Esophagus muscularis mucosa (tissue), 4 donors: ENCODE measurements at regions not wholly inside any gene's neighbourhood (a gene's known extent, or its start where the extent isn't known, plus 50 kb on each side); places are given as distances from the start of the nearest gene placed in this dataset.

Experiments used
- DNase-seq: peaks from one replicate; pipeline ENCODE4 v3.0.0-alpha.2; 2017; ENCODE audit errors: extremely low spot score
- H3K27ac ChIP-seq, 4 donors: fragments of 200-600 bp; sonication (generic); replicated peaks in 1 of 4; 1 replicate in 3 of 4; 2 replicates in 1 of 4; pipeline ENCODE4 v1.5.1; 2016 to 2019; ENCODE audit warnings: mild to moderate bottlenecking in 1 of 4
- H3K27me3 ChIP-seq, 4 donors: fragments of 200-600 bp; sonication (generic); one replicate each; pipeline versions ENCODE4 v1.5.1 to v1.6.0; 2016 to 2019
- H3K36me3 ChIP-seq, 4 donors: fragments of 200-600 bp; sonication (generic); one replicate each; pipeline ENCODE4 v1.5.1; 2016 to 2019
- H3K4me1 ChIP-seq, 4 donors: fragments of 200-600 bp; sonication (generic); one replicate each; pipeline ENCODE4 v1.5.1; 2016 to 2019
- H3K4me3 ChIP-seq, 4 donors: fragments of 200-600 bp; sonication (generic); 1 replicate in 2 of 4; 2 replicates in 2 of 4; pipeline ENCODE4 v1.5.1; 2016 to 2019; ENCODE audit warnings: mild to moderate bottlenecking in 4 of 4, moderate library complexity in 1 of 4
- H3K9me3 ChIP-seq, 4 donors: fragments of 200-600 bp; sonication (generic); 1 replicate in 3 of 4; 2 replicates in 1 of 4; pipeline ENCODE4 v1.5.1; 2016 to 2019
- EP300 ChIP-seq: sonication (generic); formaldehyde crosslinking; IDR thresholded peaks from one replicate; pipeline ENCODE4 v1.6.1; 2017; ENCODE audit warnings: antibody characterized with exemption
- POLR2A ChIP-seq: fragments of 450-650 bp; IDR thresholded peaks from one replicate; pipeline ENCODE4 v1.6.1; 2017; ENCODE audit warnings: antibody characterized with exemption, moderate library complexity, mild to moderate bottlenecking, low read depth
- POLR2AphosphoS5 ChIP-seq, 2 donors: sonication (generic); formaldehyde crosslinking; IDR thresholded peaks; one replicate each; pipeline ENCODE4 v1.6.1; 2017; ENCODE audit warnings: antibody characterized with exemption in 2 of 2
- WGBS: methylation state at CpG from one replicate; pipeline ENCODE4 v1.1.5; 2018; 5-methylcytosine and 5-hydroxymethylcytosine counted together
- intact Hi-C: fragments of 100-400 bp; cut with DNase I; formaldehyde crosslinking; loops from one replicate; pipeline ENCODE4 v1.15.1; 2023
- TF ChIP-seq, protein P1 (sequence below), 3 experiments: fragments of 200-600 bp in 2 of 3; fragments of 450-650 bp in 1 of 3; sonication (generic) in 2 of 3; IDR thresholded peaks; one replicate each; pipeline ENCODE4 v1.5.1; 2017 to 2019; ENCODE audit warnings: antibody characterized with exemption in 3 of 3, mild to moderate bottlenecking in 2 of 3, moderate library complexity in 1 of 3

DNA sequence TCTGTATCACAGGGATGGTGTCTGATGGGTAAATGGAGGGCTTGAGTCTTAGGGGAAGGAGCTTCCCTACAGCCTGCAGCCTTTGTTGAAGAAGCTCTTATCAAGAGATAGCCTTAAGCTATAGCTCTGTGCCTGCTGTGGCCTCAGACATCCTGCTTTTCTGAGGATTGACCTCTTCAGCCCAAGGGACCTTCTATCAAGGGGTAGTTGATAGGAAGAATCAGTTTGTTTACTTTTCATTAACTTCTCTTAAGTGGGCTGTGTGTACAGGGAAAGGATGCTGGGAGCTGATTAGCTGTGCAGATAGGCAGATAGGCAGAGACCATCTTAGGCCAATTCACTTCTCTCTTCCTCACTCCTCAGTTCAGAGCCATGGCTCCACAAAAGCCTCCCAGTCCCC is 151.8 kb upstream of the CADM1 start:
- H3K36me3 ChIP-seq: no peaks in the 10 kb centered on the region
- peaks cover 0 to 52% (median 18%) of the 10 kb centered on the region in 4 donors for H3K27me3 ChIP-seq

DNA sequence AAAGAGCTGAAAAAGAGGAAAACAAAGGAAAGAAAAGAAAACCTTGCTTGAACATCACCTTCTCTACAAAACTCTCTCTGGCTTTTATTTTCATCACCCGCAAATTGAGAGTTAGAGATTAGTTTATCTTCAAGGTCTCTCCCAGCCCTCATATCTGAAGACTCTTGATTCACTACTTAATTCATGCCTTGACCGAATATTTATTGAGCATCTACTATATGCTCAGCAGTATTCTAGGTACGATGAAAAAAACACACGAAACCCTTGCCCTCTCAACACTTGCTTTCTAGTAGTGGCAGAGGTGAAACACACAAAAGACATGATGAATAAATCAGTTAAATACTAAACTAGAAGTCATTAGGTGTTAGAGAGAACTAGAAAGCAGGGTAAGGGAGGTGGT is 150.6 kb upstream of the CADM1 start:
- Histone ChIP-seq H3K27ac (no peak overlapping the region), H3K27me3 (peaks cover 0 to 45% (median 11%) of the 10 kb centered on the region in 4 donors), H3K4me1 (peaks cover 9 to 11% (median 10%) of the 10 kb centered on the region in 4 donors), H3K9me3 (no peaks in the 10 kb centered on the region), H3K4me3 (no peak overlapping the region), H3K36me3 (no peaks in the 10 kb centered on the region)
- intact Hi-C loops: no loop called here
- WGBS: 94% methylated on average over 4 of the region's 4 CpGs
- DNase-seq: no peak
- no peak for TF ChIP-seq POLR2A
- TF ChIP-seq, protein P1, sequence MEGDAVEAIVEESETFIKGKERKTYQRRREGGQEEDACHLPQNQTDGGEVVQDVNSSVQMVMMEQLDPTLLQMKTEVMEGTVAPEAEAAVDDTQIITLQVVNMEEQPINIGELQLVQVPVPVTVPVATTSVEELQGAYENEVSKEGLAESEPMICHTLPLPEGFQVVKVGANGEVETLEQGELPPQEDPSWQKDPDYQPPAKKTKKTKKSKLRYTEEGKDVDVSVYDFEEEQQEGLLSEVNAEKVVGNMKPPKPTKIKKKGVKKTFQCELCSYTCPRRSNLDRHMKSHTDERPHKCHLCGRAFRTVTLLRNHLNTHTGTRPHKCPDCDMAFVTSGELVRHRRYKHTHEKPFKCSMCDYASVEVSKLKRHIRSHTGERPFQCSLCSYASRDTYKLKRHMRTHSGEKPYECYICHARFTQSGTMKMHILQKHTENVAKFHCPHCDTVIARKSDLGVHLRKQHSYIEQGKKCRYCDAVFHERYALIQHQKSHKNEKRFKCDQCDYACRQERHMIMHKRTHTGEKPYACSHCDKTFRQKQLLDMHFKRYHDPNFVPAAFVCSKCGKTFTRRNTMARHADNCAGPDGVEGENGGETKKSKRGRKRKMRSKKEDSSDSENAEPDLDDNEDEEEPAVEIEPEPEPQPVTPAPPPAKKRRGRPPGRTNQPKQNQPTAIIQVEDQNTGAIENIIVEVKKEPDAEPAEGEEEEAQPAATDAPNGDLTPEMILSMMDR (IDR thresholded peaks at IDR 0.05): no peak
- TF ChIP-seq POLR2AphosphoS5 (IDR thresholded peaks at IDR 0.05): no peak
- no peak for TF ChIP-seq EP300

More for the DNA sequence above, 151.8 kb upstream of the CADM1 start:
- no peak for DNase-seq
- Histone ChIP-seq H3K4me3 (no peak overlapping the region), H3K9me3 (no peaks in the 10 kb centered on the region), H3K4me1 (peaks cover 9 to 17% (median 15%) of the 10 kb centered on the region in 4 donors), H3K27ac (no peak overlapping the region)
- intact Hi-C loops: no loop called here
- TF ChIP-seq POLR2A (no peak), POLR2AphosphoS5 (IDR thresholded peaks at IDR 0.05) (no peak), EP300 (no peak)
- TF ChIP-seq, protein P1 (IDR thresholded peaks at IDR 0.05): no peak

DNA sequence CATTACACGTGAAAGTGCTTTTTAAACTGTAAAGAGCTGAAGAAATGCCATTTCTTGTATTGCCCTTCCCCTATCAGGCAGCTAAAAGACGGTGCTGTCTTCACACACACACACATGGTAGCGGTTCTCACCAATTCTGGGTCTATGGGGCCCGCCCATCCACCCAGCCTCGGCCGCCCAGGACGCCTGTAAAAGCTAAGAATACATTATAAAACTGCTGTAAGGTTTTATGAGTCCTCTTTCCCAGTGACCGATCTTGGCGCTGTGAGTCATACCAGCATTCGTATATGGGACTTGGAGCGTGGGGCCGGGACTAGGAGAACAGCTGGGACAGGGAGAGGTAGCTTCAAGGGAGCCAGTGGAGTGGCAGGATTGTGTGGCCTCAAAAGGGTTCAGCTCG is 149.7 kb upstream of the CADM1 start:
- 88% methylated on average over 13 of the region's 13 CpGs for WGBS

DNA sequence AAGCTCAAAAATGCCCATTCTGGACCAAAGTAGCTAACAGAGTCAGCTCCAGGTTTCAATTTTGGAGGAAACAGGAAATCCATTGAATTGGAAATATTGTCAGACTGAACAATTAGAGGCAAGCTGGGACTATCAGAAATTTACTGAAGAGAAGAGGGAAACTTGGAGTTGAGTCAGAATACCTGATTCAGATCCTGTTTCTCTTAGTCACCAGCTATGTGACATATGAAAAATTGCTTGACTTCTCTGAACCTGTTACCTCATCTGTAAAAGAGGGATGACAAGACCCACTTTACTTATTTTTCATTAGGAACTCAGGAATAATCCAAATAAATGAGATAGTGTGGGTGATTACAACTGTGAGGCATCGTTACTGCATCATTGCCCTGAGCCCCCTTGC is 148.9 kb upstream of the CADM1 start:
- Histone ChIP-seq H3K27ac (no peak overlapping the region), H3K27me3 (peaks cover 0 to 28% (median 2%) of the 10 kb centered on the region in 4 donors), H3K4me3 (no peak overlapping the region), H3K4me1 (no peaks in the 10 kb centered on the region), H3K36me3 (no peaks in the 10 kb centered on the region), H3K9me3 (no peaks in the 10 kb centered on the region)
- DNase-seq: no peak
- 91% methylated on average over 1 of the region's 1 CpG for WGBS
- intact Hi-C loops: no loop called here
- TF ChIP-seq POLR2A (no peak), EP300 (no peak), POLR2AphosphoS5 (IDR thresholded peaks at IDR 0.05) (no peak)
- TF ChIP-seq, protein P1 (IDR thresholded peaks at IDR 0.05): no peak

More for the DNA sequence above, 149.7 kb upstream of the CADM1 start:
- Histone ChIP-seq H3K4me1 (peaks cover under 1 to 3% (median 1%) of the 10 kb centered on the region in 4 donors), H3K9me3 (no peaks in the 10 kb centered on the region), H3K27me3 (peaks cover 0 to 37% (median 6%) of the 10 kb centered on the region in 4 donors), H3K4me3 (no peak overlapping the region), H3K27ac (no peak overlapping the region), H3K36me3 (no peaks in the 10 kb centered on the region)
- TF ChIP-seq EP300: no peak
- TF ChIP-seq, protein P1 (IDR thresholded peaks at IDR 0.05): no peak
- no peak for TF ChIP-seq POLR2AphosphoS5 (IDR thresholded peaks at IDR 0.05)
- no peak for TF ChIP-seq POLR2A
- no peak for DNase-seq
- intact Hi-C loops: no loop called here

DNA sequence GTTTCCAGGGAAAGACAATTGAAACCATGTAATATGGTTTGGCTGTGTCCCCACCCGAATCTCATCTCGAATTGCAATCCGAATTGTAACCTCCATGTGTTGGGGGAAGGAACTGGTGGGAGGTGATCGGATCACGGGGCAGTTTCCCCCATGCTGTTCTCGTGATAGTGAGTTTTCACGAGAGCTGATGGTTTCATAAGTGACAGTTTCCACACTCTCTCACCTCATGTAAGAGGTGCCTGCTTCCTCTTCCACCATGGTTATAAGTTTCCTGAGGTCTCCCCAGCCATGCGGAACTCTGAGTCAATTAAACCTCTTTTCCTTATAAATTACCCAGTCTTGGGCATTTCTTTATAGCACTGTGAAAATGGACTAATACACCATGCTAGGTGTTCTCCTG is 148.3 kb upstream of the CADM1 start:
- WGBS: 84% methylated on average over 8 of the region's 8 CpGs
- no peak for DNase-seq
- intact Hi-C loops: no loop called here
- Histone ChIP-seq H3K27me3 (peaks cover 0 to 22% (median 2%) of the 10 kb centered on the region in 4 donors), H3K9me3 (no peaks in the 10 kb centered on the region), H3K4me1 (no peaks in the 10 kb centered on the region), H3K36me3 (no peaks in the 10 kb centered on the region), H3K4me3 (no peak overlapping the region), H3K27ac (no peak overlapping the region)
- no peak for TF ChIP-seq POLR2AphosphoS5 (IDR thresholded peaks at IDR 0.05)
- TF ChIP-seq POLR2A: no peak
- TF ChIP-seq EP300: no peak
